HEK293T (cell line): ENCODE measurements at regions not wholly inside any gene's neighbourhood (a gene's known extent, or its start where the extent isn't known, plus 50 kb on each side); places are given as distances from the start of the nearest gene placed in this dataset.

Experiments
- ARNT ChIP-seq: fragments of 450-650 bp; IDR thresholded peaks from 2 replicates; pipeline ENCODE4 v1.6.1; 2017; ENCODE audit warnings: mild to moderate bottlenecking
- BHLHE40 ChIP-seq: fragments of 450-650 bp; IDR thresholded peaks from 2 replicates; pipeline ENCODE4 v1.6.1; 2016; ENCODE audit warnings: mild to moderate bottlenecking, moderate library complexity, borderline replicate concordance
- ELF4 ChIP-seq: fragments of 450-650 bp; IDR thresholded peaks from 2 replicates; pipeline ENCODE4 v1.6.1; 2017; ENCODE audit warnings: antibody characterized with exemption
- FOXA1 ChIP-seq: fragments of 450-650 bp; IDR thresholded peaks from 2 replicates; pipeline ENCODE4 v1.6.1; 2016; ENCODE audit warnings: mild to moderate bottlenecking
- FOXK2 ChIP-seq: fragments of 450-650 bp; IDR thresholded peaks from 2 replicates; pipeline ENCODE4 v1.6.1; 2016; ENCODE audit warnings: mild to moderate bottlenecking
- FOXM1 ChIP-seq: fragments of 450-650 bp; IDR thresholded peaks from 2 replicates; pipeline ENCODE4 v1.6.1; 2017; ENCODE audit warnings: mild to moderate bottlenecking, borderline replicate concordance
- NFRKB ChIP-seq: fragments of 450-650 bp; IDR thresholded peaks from 2 replicates; pipeline ENCODE4 v1.6.1; 2016; ENCODE audit warnings: mild to moderate bottlenecking, moderate library complexity
- PKNOX1 ChIP-seq: fragments of 450-650 bp; IDR thresholded peaks from 2 replicates; pipeline ENCODE4 v1.6.1; 2016
- SP1 ChIP-seq: fragments of 450-650 bp; IDR thresholded peaks from 2 replicates; pipeline ENCODE4 v1.6.1; 2017
- SUZ12 ChIP-seq: fragments of 450-650 bp; IDR thresholded peaks from 2 replicates; pipeline ENCODE4 v1.6.1; 2016; ENCODE audit warnings: mild to moderate bottlenecking

DNA sequence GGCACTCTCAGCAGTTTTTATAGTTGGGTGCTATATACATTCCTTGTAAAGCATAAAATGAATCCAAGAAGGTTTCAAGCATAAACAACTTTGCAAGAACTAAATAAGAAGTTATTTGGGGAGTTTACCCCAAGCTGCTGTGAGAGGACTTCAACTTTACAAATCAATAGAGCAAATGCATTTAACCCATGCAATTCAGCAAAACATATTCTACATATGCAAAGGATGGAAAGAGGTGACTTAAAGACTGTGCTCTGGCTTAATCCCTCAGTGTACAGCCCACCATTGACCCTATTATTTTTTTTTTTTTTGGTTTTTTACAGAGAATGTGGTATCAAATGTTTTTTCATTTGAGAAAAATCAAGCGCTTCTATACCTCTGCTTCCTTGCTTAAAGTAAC, 736.5 kb downstream of the CETN3 start:
- TF ChIP-seq ARNT (no peak), SP1 (no peak), PKNOX1 (no peak), ELF4 (no peak), FOXA1 (no peak), SUZ12 (no peak), BHLHE40 (no peak), FOXK2 (no peak), FOXM1 (no peak), NFRKB (no peak)
